PC-9 (cell line): ENCODE measurements at regions not wholly inside any gene's neighbourhood (a gene's known extent, or its start where the extent isn't known, plus 50 kb on each side); places are given as distances from the start of the nearest gene placed in this dataset.

Experiments
- EZH2 ChIP-seq: fragments of 200-600 bp; sonication (generic); IDR thresholded peaks from 2 replicates; pipeline ENCODE4 v1.8.0; 2017; ENCODE audit warnings: antibody characterized with exemption, low read depth
- TF ChIP-seq, protein P1 (sequence below): fragments of 200-600 bp; sonication (generic); conservative IDR thresholded peaks from 2 replicates; pipeline ENCODE4 v1.6.1; 2017; ENCODE audit warnings: mixed run types, antibody characterized with exemption, mild to moderate bottlenecking, moderate library complexity

GRCh38 chr10:25097669-25098411 lies 77.0 kb upstream of the GPR158 start:
- no peak for TF ChIP-seq EZH2
- TF ChIP-seq, protein P1, sequence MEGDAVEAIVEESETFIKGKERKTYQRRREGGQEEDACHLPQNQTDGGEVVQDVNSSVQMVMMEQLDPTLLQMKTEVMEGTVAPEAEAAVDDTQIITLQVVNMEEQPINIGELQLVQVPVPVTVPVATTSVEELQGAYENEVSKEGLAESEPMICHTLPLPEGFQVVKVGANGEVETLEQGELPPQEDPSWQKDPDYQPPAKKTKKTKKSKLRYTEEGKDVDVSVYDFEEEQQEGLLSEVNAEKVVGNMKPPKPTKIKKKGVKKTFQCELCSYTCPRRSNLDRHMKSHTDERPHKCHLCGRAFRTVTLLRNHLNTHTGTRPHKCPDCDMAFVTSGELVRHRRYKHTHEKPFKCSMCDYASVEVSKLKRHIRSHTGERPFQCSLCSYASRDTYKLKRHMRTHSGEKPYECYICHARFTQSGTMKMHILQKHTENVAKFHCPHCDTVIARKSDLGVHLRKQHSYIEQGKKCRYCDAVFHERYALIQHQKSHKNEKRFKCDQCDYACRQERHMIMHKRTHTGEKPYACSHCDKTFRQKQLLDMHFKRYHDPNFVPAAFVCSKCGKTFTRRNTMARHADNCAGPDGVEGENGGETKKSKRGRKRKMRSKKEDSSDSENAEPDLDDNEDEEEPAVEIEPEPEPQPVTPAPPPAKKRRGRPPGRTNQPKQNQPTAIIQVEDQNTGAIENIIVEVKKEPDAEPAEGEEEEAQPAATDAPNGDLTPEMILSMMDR: no peak
